ENCODE measurements at regions not wholly inside any gene's neighbourhood (a gene's known extent, or its start where the extent isn't known, plus 50 kb on each side); places are given as distances from the start of the nearest gene placed in this dataset.

GRCh38 chr13:67285611-67286010 lies 55.5 kb upstream of the PCDH9 start:
- no peak overlapping the region for H3K27ac ChIP-seq
- H3K4me3 ChIP-seq, result no peak overlapping the region
- H3K9me3 ChIP-seq, result peaks cover 0 to 3% (median 0%) of the 10 kb centered on the region in 8 donors
- 88 to 97% (median 96%) methylated on average over 1 of the region's 1 CpG for WGBS, 5 donors
- no peak for DNase-seq
- intact Hi-C loops (cut with DNase I; ENCODE audit: low total_unique reads), result no loop called here
- no peaks in the 10 kb centered on the region for H3K27me3 ChIP-seq (replicated peaks in 1 of 7)
- H3K36me3 ChIP-seq, result no peaks in the 10 kb centered on the region
- H3K4me1 ChIP-seq, result no peaks in the 10 kb centered on the region
- TF ChIP-seq POLR2AphosphoS5 (IDR thresholded peaks at IDR 0.05) (no peak), POLR2A (IDR thresholded peaks at IDR 0.05) (no peak), CTCF (IDR thresholded peaks at IDR 0.05 in 8 of 11, conservative IDR thresholded peaks at IDR 0.05 in 3 of 11) (no peak)

GRCh38 chr13:67283637-67284036 lies 53.5 kb upstream of the PCDH9 start:
- no peaks in the 10 kb centered on the region for H3K4me1 ChIP-seq
- H3K4me3 ChIP-seq, result no peak overlapping the region
- intact Hi-C loops (cut with DNase I; ENCODE audit: low total_unique reads), result no loop called here
- 62 to 98% (median 80%) methylated on average over 2 of the region's 2 CpGs for WGBS, 5 donors
- H3K27ac ChIP-seq, result no peak overlapping the region
- H3K36me3 ChIP-seq, result no peaks in the 10 kb centered on the region
- no peaks in the 10 kb centered on the region for H3K27me3 ChIP-seq (replicated peaks in 1 of 7)
- peaks cover 0 to 3% (median 0%) of the 10 kb centered on the region in 8 donors for H3K9me3 ChIP-seq
- DNase-seq, result no peak
- TF ChIP-seq CTCF (IDR thresholded peaks at IDR 0.05 in 8 of 11, conservative IDR thresholded peaks at IDR 0.05 in 3 of 11), result no peak
- TF ChIP-seq POLR2A (IDR thresholded peaks at IDR 0.05), result no peak
- no peak for TF ChIP-seq POLR2AphosphoS5 (IDR thresholded peaks at IDR 0.05)

GRCh38 chr13:67281466-67281865 lies 51.3 kb upstream of the PCDH9 start:
- 52 to 76% (median 62%) methylated on average over 2 of the region's 2 CpGs for WGBS, 5 donors
- Histone ChIP-seq H3K36me3 (no peaks in the 10 kb centered on the region), H3K4me3 (no peak overlapping the region), H3K27me3 (replicated peaks in 1 of 7) (no peaks in the 10 kb centered on the region), H3K4me1 (no peaks in the 10 kb centered on the region), H3K9me3 (peaks cover 0 to 2% (median 0%) of the 10 kb centered on the region in 8 donors), H3K27ac (no peak overlapping the region)
- TF ChIP-seq POLR2AphosphoS5 (IDR thresholded peaks at IDR 0.05) (no peak), POLR2A (IDR thresholded peaks at IDR 0.05) (no peak), CTCF (IDR thresholded peaks at IDR 0.05 in 8 of 11, conservative IDR thresholded peaks at IDR 0.05 in 3 of 11) (no peak)
- intact Hi-C loops (cut with DNase I; ENCODE audit: low total_unique reads), result no loop called here
- DNase-seq, result no peak

Small RNAs in the stretch of these regions (small RNA-seq; reads per million reads assigned to genes)
- 0 reads per million in 4 donors for gene RN7SL761P
- 0 reads per million in 4 donors for gene RPL37P21
- gene RPS3AP52, result 0 reads per million in 4 donors
- gene SNRPFP3, result 0 reads per million in 4 donors

Data from spleen (tissue), 11 donors.